BJ (cell line): ENCODE measurements at regions not wholly inside any gene's neighbourhood (a gene's known extent, or its start where the extent isn't known, plus 50 kb on each side); places are given as distances from the start of the nearest gene placed in this dataset. TPM values are rescaled to one million over a fixed set of nuclear protein-coding genes. Genes with fewer than 3 reads are reported as not detected.

ENCODE experiments used
- small RNA-seq: library from RNA; depleted of rRNA; stranded (forward); fragments of <200 nt; gene quantifications from one replicate; pipeline ENCODE3, GENCODE V24; 2012; ENCODE audit warnings: low replicate concordance, low read depth; ENCODE audit not compliant: insufficient read length

Small RNA genes in the stretch of these regions (small RNA-seq; reads per million reads assigned to genes)
- gene AC110588.1, result not detected
- gene RF00017, result not detected
- gene RNA5SP401, result not detected
